DMS153 (cell line): ENCODE measurements at regions not wholly inside any gene's neighbourhood (a gene's known extent, or its start where the extent isn't known, plus 50 kb on each side); places are given as distances from the start of the nearest gene placed in this dataset.

Source experiments
- DNase-seq: peaks from one replicate; lab custom pipeline; 2025; lab: John Stamatoyannopoulos, UW

GRCh38 chr20:60480950-60481742 lies 522.9 kb downstream of the CDH26 start:
- no peak for DNase-seq

GRCh38 chr20:60481743-60482133 lies 523.5 kb downstream of the CDH26 start:
- DNase-seq = no peak

GRCh38 chr20:60482221-60483008 lies 524.2 kb downstream of the CDH26 start:
- DNase-seq = no peak

- DNase-seq = no peak
Measured at GRCh38 chr20:60483371-60483770, 525.1 kb downstream of the CDH26 start.

- DNase-seq = no peak
Measured at GRCh38 chr20:60484316-60484715, 526.1 kb downstream of the CDH26 start.

- DNase-seq = no peak
Measured at GRCh38 chr20:60485012-60485760, 527.0 kb downstream of the CDH26 start.

GRCh38 chr20:60486315-60486714 lies 528.1 kb downstream of the CDH26 start:
- DNase-seq = no peak

GRCh38 chr20:60486937-60487336 lies 528.7 kb downstream of the CDH26 start:
- no peak for DNase-seq

GRCh38 chr20:60490217-60491050 lies 532.2 kb downstream of the CDH26 start:
- DNase-seq = no peak

- DNase-seq = no peak
Measured at GRCh38 chr20:60491051-60491581, 532.9 kb downstream of the CDH26 start.

- no peak for DNase-seq
Measured at GRCh38 chr20:60494476-60494875, 536.3 kb downstream of the CDH26 start.

- no peak for DNase-seq
Measured at GRCh38 chr20:60497298-60498035, 539.2 kb downstream of the CDH26 start.

GRCh38 chr20:60500038-60500701 lies 541.9 kb downstream of the CDH26 start:
- no peak for DNase-seq

- DNase-seq = no peak
Measured at GRCh38 chr20:60501048-60501447, 542.8 kb downstream of the CDH26 start.

GRCh38 chr20:60502881-60503280 lies 544.7 kb downstream of the CDH26 start:
- DNase-seq = no peak

- no peak for DNase-seq
Measured at GRCh38 chr20:60505423-60505822, 547.2 kb downstream of the CDH26 start.

- DNase-seq = no peak
Measured at GRCh38 chr20:60506061-60506460, 547.8 kb downstream of the CDH26 start.

- no peak for DNase-seq
Measured at GRCh38 chr20:60507087-60507694, 549.0 kb downstream of the CDH26 start.

- no peak for DNase-seq
Measured at GRCh38 chr20:60509407-60509806, 551.2 kb downstream of the CDH26 start.

- DNase-seq = no peak
Measured at GRCh38 chr20:60510356-60510755, 552.1 kb downstream of the CDH26 start.
